ENCODE measurements at regions not wholly inside any gene's neighbourhood (a gene's known extent, or its start where the extent isn't known, plus 50 kb on each side); places are given as distances from the start of the nearest gene placed in this dataset.
A peak's percentile ranks its signal among the peaks of the same experiment; 100 is the strongest.

- DNase-seq, result no peak
Measured at GRCh38 chr5:73338256-73339050, 110.1 kb downstream of the FOXD1 start.

- DNase-seq, result no peak
Measured at GRCh38 chr5:73337586-73338255, 110.9 kb downstream of the FOXD1 start.

- DNase-seq, result peak; percentile 43
Measured at GRCh38 chr5:73336366-73336765, 112.2 kb downstream of the FOXD1 start.

- no peak for DNase-seq
Measured at GRCh38 chr5:73333944-73334703, 114.5 kb downstream of the FOXD1 start.

- DNase-seq, result no peak
Measured at GRCh38 chr5:73330613-73331012, 118.0 kb downstream of the FOXD1 start.

- DNase-seq, result no peak
Measured at GRCh38 chr5:73328640-73329039, 119.9 kb downstream of the FOXD1 start.

GRCh38 chr5:73327908-73328455 is 120.6 kb downstream of the FOXD1 start:
- no peak for DNase-seq

- no peak for DNase-seq
Measured at GRCh38 chr5:73325546-73325945, 123.0 kb downstream of the FOXD1 start.

GRCh38 chr5:73323466-73323865 is 125.1 kb downstream of the FOXD1 start:
- no peak for DNase-seq

- DNase-seq, result no peak
Measured at GRCh38 chr5:73322437-73323076, 126.0 kb downstream of the FOXD1 start.

GRCh38 chr5:73321757-73322436 is 126.7 kb downstream of the FOXD1 start:
- peak; percentile 99 for DNase-seq

- no peak for DNase-seq
Measured at GRCh38 chr5:73319036-73319435, 129.5 kb downstream of the FOXD1 start.

GRCh38 chr5:73318308-73318719 is 130.3 kb downstream of the FOXD1 start:
- no peak for DNase-seq

- DNase-seq, result no peak
Measured at GRCh38 chr5:73317523-73317922, 131.1 kb downstream of the FOXD1 start.

- no peak for DNase-seq
Measured at GRCh38 chr5:73314395-73315257, 134.0 kb downstream of the FOXD1 start.

GRCh38 chr5:73312872-73313510 is 135.6 kb downstream of the FOXD1 start:
- DNase-seq, result no peak

GRCh38 chr5:73312146-73312871 is 136.3 kb downstream of the FOXD1 start:
- DNase-seq, result peak; percentile 99

- peak; percentile 92 for DNase-seq
Measured at GRCh38 chr5:73311291-73312110, 137.1 kb downstream of the FOXD1 start.
